Activated T-helper 17 cell treated with anti-CD3 and anti-CD28 coated beads, Interleukin-2, amount 50 U/mL, for 72 hours (primary cell): ENCODE measurements at regions not wholly inside any gene's neighbourhood (a gene's known extent, or its start where the extent isn't known, plus 50 kb on each side); places are given as distances from the start of the nearest gene placed in this dataset.

Experiments used
- ATAC-seq: fragments of 150-1000 bp; cut with Tn5 transposase; replicated peaks from 2 replicates; pipeline ENCODE4 v1.10.0; 2021; ENCODE audit warnings: mild to moderate bottlenecking, moderate library complexity
- H3K27ac Mint-ChIP-seq: one replicate; pipeline ENCODE4 v1.8.0; 2022; ENCODE audit warnings: mixed read lengths
- H3K27me3 Mint-ChIP-seq: one replicate; pipeline ENCODE4 v1.8.0; 2022; ENCODE audit warnings: mixed read lengths
- H3K36me3 Mint-ChIP-seq: one replicate; pipeline ENCODE4 v1.8.0; 2022; ENCODE audit warnings: low read depth, mild to moderate bottlenecking, mixed read lengths
- H3K4me1 Mint-ChIP-seq: one replicate; pipeline ENCODE4 v1.8.0; 2022; ENCODE audit warnings: mixed read lengths
- H3K4me3 Mint-ChIP-seq: one replicate; pipeline ENCODE4 v1.8.0; 2022; ENCODE audit warnings: mild to moderate bottlenecking, mixed read lengths
- H3K9me3 Mint-ChIP-seq: one replicate; pipeline ENCODE4 v1.8.0; 2022; ENCODE audit warnings: mixed read lengths

GRCh38 chr2:16327326-16327725 is 338.3 kb downstream of the CYRIA start:
- no peaks in the 10 kb centered on the region for H3K36me3 Mint-ChIP-seq
- no peaks in the 10 kb centered on the region for H3K4me1 Mint-ChIP-seq
- H3K27ac Mint-ChIP-seq, result no peak overlapping the region
- peaks cover 5% of the 10 kb centered on the region for H3K27me3 Mint-ChIP-seq
- no peak for ATAC-seq
- peaks cover 3% of the 10 kb centered on the region for H3K9me3 Mint-ChIP-seq
- no peak overlapping the region for H3K4me3 Mint-ChIP-seq

- peaks cover 3% of the 10 kb centered on the region for H3K9me3 Mint-ChIP-seq
- H3K36me3 Mint-ChIP-seq, result no peaks in the 10 kb centered on the region
- no peak overlapping the region for H3K27ac Mint-ChIP-seq
- no peak for ATAC-seq
- H3K4me3 Mint-ChIP-seq, result no peak overlapping the region
- peaks cover 5% of the 10 kb centered on the region for H3K27me3 Mint-ChIP-seq
- no peaks in the 10 kb centered on the region for H3K4me1 Mint-ChIP-seq
Observed at GRCh38 chr2:16326711-16327300, 338.8 kb downstream of the CYRIA start.

- no peaks in the 10 kb centered on the region for H3K36me3 Mint-ChIP-seq
- H3K27me3 Mint-ChIP-seq, result peaks cover 5% of the 10 kb centered on the region
- no peak for ATAC-seq
- H3K27ac Mint-ChIP-seq, result no peak overlapping the region
- H3K4me3 Mint-ChIP-seq, result no peak overlapping the region
- peaks cover 3% of the 10 kb centered on the region for H3K9me3 Mint-ChIP-seq
- H3K4me1 Mint-ChIP-seq, result no peaks in the 10 kb centered on the region
Observed at GRCh38 chr2:16325976-16326510, 339.6 kb downstream of the CYRIA start.

- Mint-ChIP-seq H3K4me3 (no peak overlapping the region), H3K9me3 (peaks cover 3% of the 10 kb centered on the region), H3K27me3 (peaks cover 3% of the 10 kb centered on the region), H3K36me3 (no peaks in the 10 kb centered on the region), H3K27ac (no peak overlapping the region), H3K4me1 (no peaks in the 10 kb centered on the region)
- ATAC-seq, result no peak
Observed at GRCh38 chr2:16325016-16325975, 340.3 kb downstream of the CYRIA start.

- no peak overlapping the region for H3K4me3 Mint-ChIP-seq
- no peak overlapping the region for H3K27ac Mint-ChIP-seq
- H3K4me1 Mint-ChIP-seq, result no peaks in the 10 kb centered on the region
- no peaks in the 10 kb centered on the region for H3K36me3 Mint-ChIP-seq
- ATAC-seq, result no peak
- peaks cover 3% of the 10 kb centered on the region for H3K9me3 Mint-ChIP-seq
- H3K27me3 Mint-ChIP-seq, result peaks cover 3% of the 10 kb centered on the region
Observed at GRCh38 chr2:16324544-16324937, 341.1 kb downstream of the CYRIA start.

- H3K27me3 Mint-ChIP-seq, result peaks cover under 1% of the 10 kb centered on the region
- H3K4me3 Mint-ChIP-seq, result no peak overlapping the region
- no peak overlapping the region for H3K27ac Mint-ChIP-seq
- H3K9me3 Mint-ChIP-seq, result peaks cover under 1% of the 10 kb centered on the region
- H3K4me1 Mint-ChIP-seq, result no peaks in the 10 kb centered on the region
- ATAC-seq, result no peak
- H3K36me3 Mint-ChIP-seq, result no peaks in the 10 kb centered on the region
Observed at GRCh38 chr2:16323551-16324543, 341.8 kb downstream of the CYRIA start.

GRCh38 chr2:16323126-16323520 is 342.5 kb downstream of the CYRIA start:
- H3K9me3 Mint-ChIP-seq, result no peaks in the 10 kb centered on the region

GRCh38 chr2:16322308-16323125 is 343.1 kb downstream of the CYRIA start:
- no peak overlapping the region for H3K4me3 Mint-ChIP-seq
- no peaks in the 10 kb centered on the region for H3K4me1 Mint-ChIP-seq
- H3K27ac Mint-ChIP-seq, result no peak overlapping the region
- no peak for ATAC-seq
- no peaks in the 10 kb centered on the region for H3K36me3 Mint-ChIP-seq
- H3K27me3 Mint-ChIP-seq, result no peaks in the 10 kb centered on the region
- H3K9me3 Mint-ChIP-seq, result no peaks in the 10 kb centered on the region

More at GRCh38 chr2:16323126-16323520, 342.5 kb downstream of the CYRIA start:
- no peak overlapping the region for H3K27ac Mint-ChIP-seq
- H3K4me3 Mint-ChIP-seq, result no peak overlapping the region
- no peaks in the 10 kb centered on the region for H3K36me3 Mint-ChIP-seq
- H3K4me1 Mint-ChIP-seq, result no peaks in the 10 kb centered on the region
- ATAC-seq, result no peak
- no peaks in the 10 kb centered on the region for H3K27me3 Mint-ChIP-seq

- Mint-ChIP-seq H3K27ac (no peak overlapping the region), H3K36me3 (no peaks in the 10 kb centered on the region), H3K4me1 (no peaks in the 10 kb centered on the region), H3K9me3 (no peaks in the 10 kb centered on the region), H3K27me3 (no peaks in the 10 kb centered on the region), H3K4me3 (no peak overlapping the region)
- ATAC-seq, result no peak
Observed at GRCh38 chr2:16321872-16322271, 343.8 kb downstream of the CYRIA start.

GRCh38 chr2:16321256-16321655 is 344.4 kb downstream of the CYRIA start:
- no peaks in the 10 kb centered on the region for H3K27me3 Mint-ChIP-seq
- no peaks in the 10 kb centered on the region for H3K4me1 Mint-ChIP-seq
- no peak overlapping the region for H3K27ac Mint-ChIP-seq
- no peaks in the 10 kb centered on the region for H3K36me3 Mint-ChIP-seq
- no peaks in the 10 kb centered on the region for H3K9me3 Mint-ChIP-seq
- H3K4me3 Mint-ChIP-seq, result no peak overlapping the region
- ATAC-seq, result no peak

- no peaks in the 10 kb centered on the region for H3K9me3 Mint-ChIP-seq
- no peak for ATAC-seq
- no peaks in the 10 kb centered on the region for H3K4me1 Mint-ChIP-seq
- H3K27me3 Mint-ChIP-seq, result no peaks in the 10 kb centered on the region
- H3K27ac Mint-ChIP-seq, result no peak overlapping the region
- no peaks in the 10 kb centered on the region for H3K36me3 Mint-ChIP-seq
- no peak overlapping the region for H3K4me3 Mint-ChIP-seq
Observed at GRCh38 chr2:16320716-16321115, 344.9 kb downstream of the CYRIA start.

GRCh38 chr2:16319551-16320121 is 346.0 kb downstream of the CYRIA start:
- Mint-ChIP-seq H3K4me3 (no peak overlapping the region), H3K9me3 (no peaks in the 10 kb centered on the region), H3K36me3 (no peaks in the 10 kb centered on the region), H3K4me1 (no peaks in the 10 kb centered on the region), H3K27me3 (no peaks in the 10 kb centered on the region), H3K27ac (no peak overlapping the region)
- ATAC-seq, result no peak

GRCh38 chr2:16318474-16319195 is 347.0 kb downstream of the CYRIA start:
- Mint-ChIP-seq H3K9me3 (no peaks in the 10 kb centered on the region), H3K4me1 (no peaks in the 10 kb centered on the region), H3K4me3 (no peak overlapping the region), H3K36me3 (no peaks in the 10 kb centered on the region), H3K27ac (no peak overlapping the region), H3K27me3 (no peaks in the 10 kb centered on the region)
- no peak for ATAC-seq
